GM19395 (cell line): ENCODE measurements at regions not wholly inside any gene's neighbourhood (a gene's known extent, or its start where the extent isn't known, plus 50 kb on each side); places are given as distances from the start of the nearest gene placed in this dataset.

Experiments
- ATAC-seq: cut with Tn5 transposase; IDR thresholded peaks from one replicate; pipeline ENCODE4 v1.9.1; 2021; ENCODE audit warnings: mild to moderate bottlenecking, moderate library complexity; ENCODE audit not compliant: unreplicated experiment

DNA sequence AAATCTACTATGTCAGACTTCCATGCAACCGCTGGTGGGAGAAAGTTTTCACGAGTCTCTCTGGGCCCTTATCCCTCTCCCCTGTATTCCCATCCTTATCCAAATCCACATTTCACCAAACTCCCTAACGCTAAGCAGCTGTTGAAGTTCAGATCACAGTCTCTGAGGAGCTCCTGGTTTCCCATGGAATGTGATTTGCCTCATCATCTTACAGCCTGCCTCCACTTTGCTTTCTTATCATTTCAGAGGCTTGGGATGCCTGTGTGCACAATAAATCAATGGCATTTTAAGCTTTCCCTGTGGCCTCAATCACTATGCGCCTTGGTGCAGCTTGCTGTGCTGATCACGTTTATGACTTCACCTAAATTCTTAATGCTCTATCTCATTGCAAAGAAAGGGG, 352.4 kb upstream of the FAT3 start:
- ATAC-seq: no peak

- ATAC-seq: no peak
Observed at GRCh38 chr11:91871791-91872190, 352.8 kb upstream of the FAT3 start.

- no peak for ATAC-seq
Observed at GRCh38 chr11:91871048-91871447, 353.6 kb upstream of the FAT3 start.

GRCh38 chr11:91869686-91870085, 354.9 kb upstream of the FAT3 start:
- no peak for ATAC-seq

DNA sequence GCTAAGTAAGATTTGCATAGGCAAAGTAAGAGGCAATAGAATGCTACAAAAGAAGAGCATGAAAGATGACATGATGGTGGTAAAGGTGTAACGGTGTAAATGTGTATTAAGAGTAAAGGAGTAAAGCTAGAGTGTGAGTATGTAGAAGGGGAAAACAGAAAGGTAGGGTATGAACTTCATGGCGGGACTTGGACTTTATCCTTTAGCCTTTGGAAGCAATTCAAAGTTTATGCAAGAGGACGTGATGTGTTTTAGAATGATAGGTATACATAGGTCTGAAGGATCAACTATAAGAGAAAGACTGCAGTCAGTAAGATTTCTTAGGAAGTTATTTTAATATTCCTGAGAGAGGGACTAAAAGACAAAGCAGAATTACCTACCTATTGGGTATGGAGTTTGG, 358.0 kb upstream of the FAT3 start:
- no peak for ATAC-seq

GRCh38 chr11:91860661-91861060, 364.0 kb upstream of the FAT3 start:
- no peak for ATAC-seq

DNA sequence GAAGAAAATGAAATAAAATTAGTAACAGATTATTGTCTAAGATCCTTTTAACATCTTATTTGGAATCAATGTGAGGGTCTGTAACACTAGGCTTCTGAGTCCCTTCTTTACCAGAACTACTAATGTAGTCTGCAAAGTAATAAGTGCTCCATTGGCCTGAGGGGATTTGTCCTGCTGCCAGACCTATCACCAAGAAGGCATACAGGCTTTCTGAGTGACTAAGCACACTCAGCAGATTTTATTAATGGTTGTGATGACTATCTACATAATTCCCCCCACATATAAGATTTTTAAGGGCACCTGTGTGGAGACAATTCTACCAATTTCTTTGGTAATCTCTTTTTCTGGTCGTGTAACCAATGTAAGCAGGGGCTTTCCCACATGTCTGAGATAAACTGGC, 365.0 kb upstream of the FAT3 start:
- ATAC-seq: no peak

- no peak for ATAC-seq
Observed at GRCh38 chr11:91857179-91857578, 367.4 kb upstream of the FAT3 start.

DNA sequence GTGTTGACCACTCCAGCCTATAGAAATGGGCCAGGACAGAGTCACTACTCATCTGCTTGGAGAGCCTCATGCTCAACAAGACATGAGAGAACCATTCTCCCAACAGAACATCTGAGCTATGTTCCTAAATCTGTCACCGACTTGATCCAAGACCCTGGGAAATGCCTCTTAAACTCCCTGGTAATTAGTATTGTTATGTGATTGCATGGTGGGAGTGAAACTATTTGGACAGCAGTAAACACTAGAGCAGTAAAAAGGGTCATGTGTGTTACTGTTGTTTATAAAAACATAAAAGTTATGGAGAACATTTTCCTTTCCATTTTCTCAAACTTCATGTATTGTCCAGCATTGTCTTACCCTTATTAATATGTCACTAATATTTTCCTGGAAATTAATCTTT, 369.8 kb upstream of the FAT3 start:
- ATAC-seq: no peak

- ATAC-seq: no peak
Observed at GRCh38 chr11:91854171-91854570, 370.4 kb upstream of the FAT3 start.

- no peak for ATAC-seq
Observed at GRCh38 chr11:91851908-91852307, 372.7 kb upstream of the FAT3 start.

DNA sequence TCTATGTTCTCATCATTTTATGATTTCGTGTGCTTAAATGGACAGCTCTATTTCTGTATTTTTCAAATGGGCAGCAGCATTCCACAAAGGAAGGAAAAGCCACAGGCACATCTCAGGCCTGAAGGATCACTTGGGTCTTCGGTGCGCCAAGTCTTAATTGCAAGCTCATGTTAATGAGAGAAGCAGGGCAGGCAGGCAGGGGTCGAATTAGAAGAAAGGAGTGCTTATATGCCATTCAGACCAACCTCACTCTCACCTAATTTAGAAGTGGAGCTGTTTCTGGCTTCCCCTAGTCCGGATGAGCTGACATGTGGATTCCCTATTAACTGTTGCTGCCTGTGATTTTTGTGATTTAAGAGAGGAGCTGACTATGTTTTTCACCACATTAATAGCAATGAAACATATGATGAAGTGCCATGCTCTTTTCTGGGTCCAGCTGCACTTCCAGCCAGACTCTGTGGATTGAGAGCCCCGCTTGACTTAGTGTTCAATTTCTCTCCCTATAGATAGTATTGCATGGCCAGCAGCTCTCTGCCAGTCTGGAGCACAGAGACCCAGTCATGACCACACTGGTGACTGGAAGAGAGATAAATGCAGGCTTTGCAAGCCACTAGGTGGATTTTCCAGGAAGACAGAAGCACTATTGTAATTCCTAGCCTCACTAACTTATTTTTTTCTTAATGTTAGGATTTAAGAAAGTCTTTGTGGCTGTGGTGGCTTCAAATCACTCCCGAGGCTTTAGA, 373.9 kb upstream of the FAT3 start:
- no peak for ATAC-seq

GRCh38 chr11:91850021-91850420, 374.6 kb upstream of the FAT3 start:
- no peak for ATAC-seq

DNA sequence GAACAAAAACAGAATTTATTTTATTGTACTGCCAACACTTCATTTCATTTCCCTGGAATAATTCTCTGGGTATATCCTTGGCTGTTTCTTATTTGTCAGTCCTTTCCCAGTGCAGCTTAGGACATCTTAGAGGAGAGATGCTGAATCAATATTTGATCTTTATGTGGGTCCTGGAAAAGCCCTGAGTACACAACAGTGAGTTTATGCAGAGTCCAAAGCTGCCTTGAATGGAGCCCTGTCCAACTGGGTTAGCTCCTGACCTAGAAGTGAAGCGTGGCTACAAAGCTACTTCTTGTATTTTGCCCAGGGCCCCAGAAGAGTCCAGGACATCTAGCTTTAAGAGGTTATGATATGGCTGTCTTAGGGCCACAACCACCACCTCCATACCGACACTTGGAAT, 378.0 kb upstream of the FAT3 start:
- no peak for ATAC-seq

DNA sequence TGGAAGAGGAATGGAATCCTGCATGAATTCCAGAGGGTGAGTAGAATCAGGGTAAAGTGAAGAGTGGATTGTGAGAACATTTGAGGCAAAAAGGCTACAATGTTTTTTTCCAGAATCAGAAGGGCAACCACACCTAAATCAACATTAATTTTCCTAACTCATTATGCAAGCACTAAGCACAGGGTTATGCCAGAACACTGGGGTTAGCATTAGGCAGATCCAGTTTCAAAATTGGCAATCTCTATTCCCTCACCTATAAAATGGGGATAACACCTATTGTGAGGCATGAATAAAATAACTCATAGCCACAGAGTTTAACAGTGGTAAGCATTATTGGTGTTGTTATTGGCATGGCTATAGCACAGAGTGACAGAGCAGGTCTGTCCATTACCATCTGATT, 378.6 kb upstream of the FAT3 start:
- no peak for ATAC-seq

GRCh38 chr11:91840640-91841240, 383.9 kb upstream of the FAT3 start:
- no peak for ATAC-seq

DNA sequence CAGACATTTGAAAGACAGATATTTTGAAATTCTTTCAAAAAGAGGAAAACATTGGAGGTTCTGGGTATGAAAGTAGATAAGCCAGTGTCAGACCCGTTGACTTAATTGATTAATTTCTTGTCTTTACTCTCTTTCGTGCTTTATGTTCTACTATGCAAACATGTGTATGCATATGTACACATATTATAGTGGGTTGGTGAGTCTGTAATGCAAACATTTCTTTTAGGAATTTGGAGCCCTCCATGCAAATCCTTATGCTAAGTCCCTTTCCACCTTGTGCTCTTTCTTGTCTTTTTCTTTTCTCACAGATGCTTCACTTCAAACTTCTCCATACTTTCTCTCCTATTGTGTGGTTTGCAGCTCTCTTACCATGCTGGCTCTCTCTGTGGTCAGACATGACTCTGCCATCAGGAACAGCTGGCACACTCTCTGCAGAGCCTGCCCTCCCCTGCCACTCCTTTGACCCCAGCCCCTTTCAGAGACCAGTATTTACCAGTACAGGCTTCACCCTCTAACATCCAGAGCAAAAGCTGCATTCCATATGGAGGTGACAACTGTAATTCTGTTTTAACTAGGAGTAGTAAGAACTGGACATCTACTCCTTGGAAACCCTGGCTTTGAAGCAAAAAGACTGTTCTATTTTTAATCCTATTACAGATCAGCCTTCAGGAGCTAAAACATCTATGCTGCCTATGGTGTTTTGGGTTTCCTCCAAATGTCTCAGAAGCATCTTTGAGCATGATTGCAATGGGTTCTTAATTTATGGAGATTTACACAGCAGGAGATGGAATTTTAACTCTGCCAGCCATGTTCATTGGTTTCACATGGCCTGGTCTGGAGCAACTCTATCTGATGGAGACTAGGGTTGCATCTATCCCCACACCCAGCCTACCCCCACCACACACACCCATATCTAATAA, 386.9 kb upstream of the FAT3 start:
- ATAC-seq: no peak

- no peak for ATAC-seq
Observed at GRCh38 chr11:91835051-91835560, 389.5 kb upstream of the FAT3 start.

- ATAC-seq: no peak
Observed at GRCh38 chr11:91828901-91829300, 395.7 kb upstream of the FAT3 start.

- ATAC-seq: no peak
Observed at GRCh38 chr11:91825777-91826176, 398.8 kb upstream of the FAT3 start.

- no peak for ATAC-seq
Observed at GRCh38 chr11:91823252-91823830, 401.3 kb upstream of the FAT3 start.
